ENCODE measurements at regions not wholly inside any gene's neighbourhood (a gene's known extent, or its start where the extent isn't known, plus 50 kb on each side); places are given as distances from the start of the nearest gene placed in this dataset.

DNA sequence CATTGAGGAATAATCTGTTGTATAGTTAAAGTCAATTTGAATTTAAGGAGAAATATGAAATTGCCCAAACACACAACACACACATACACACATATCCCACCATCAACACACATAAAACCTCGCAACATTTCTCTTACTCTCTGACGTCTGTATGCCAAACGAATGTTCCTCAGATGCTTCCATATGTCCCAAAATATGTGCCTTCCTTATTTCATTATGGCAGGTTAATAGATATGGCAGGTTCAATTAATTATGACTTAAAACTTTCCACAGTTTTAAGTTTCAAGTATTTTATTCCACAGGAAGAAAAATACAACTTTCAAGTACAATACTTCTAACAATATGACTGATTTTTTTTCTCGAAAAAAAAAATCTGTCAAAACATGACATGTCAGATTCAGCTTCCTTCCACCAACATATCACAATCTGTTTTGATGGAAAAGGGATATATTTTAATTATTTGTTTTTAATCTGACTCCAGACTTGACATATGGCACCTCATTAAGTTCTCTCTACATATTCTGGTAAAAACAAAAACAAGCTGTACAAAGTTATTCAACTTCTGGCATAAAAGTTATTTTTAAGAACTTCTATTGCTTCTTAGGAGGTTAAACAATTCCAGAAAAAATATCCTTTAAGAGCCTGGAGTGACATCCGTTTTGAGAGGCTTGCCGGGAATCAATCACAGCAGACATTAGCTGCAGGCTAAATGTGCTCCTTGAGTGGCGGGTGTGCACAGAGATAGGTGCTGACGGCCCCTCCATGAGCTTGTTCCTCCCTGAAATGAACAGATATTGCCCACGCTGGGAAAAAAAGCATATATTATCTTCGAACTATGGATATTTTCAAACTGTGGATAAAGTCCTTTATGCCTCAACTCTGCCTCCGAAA lies 812.7 kb downstream of the DCDC2C start:
- TF ChIP-seq, protein P1, sequence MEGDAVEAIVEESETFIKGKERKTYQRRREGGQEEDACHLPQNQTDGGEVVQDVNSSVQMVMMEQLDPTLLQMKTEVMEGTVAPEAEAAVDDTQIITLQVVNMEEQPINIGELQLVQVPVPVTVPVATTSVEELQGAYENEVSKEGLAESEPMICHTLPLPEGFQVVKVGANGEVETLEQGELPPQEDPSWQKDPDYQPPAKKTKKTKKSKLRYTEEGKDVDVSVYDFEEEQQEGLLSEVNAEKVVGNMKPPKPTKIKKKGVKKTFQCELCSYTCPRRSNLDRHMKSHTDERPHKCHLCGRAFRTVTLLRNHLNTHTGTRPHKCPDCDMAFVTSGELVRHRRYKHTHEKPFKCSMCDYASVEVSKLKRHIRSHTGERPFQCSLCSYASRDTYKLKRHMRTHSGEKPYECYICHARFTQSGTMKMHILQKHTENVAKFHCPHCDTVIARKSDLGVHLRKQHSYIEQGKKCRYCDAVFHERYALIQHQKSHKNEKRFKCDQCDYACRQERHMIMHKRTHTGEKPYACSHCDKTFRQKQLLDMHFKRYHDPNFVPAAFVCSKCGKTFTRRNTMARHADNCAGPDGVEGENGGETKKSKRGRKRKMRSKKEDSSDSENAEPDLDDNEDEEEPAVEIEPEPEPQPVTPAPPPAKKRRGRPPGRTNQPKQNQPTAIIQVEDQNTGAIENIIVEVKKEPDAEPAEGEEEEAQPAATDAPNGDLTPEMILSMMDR (conservative IDR thresholded peaks at IDR 0.05), result no peak
- no peak for TF ChIP-seq ZFX (IDR thresholded peaks at IDR 0.05)

Data from C4-2B (cell line).